CD4-positive, alpha-beta T cell treated with Interleukin-12 subunit alpha and Interleukin-12 subunit beta, for 1 hour (primary cell): ENCODE measurements at regions not wholly inside any gene's neighbourhood (a gene's known extent, or its start where the extent isn't known, plus 50 kb on each side); places are given as distances from the start of the nearest gene placed in this dataset.
"Not testable (repeated sequence)": the region's sequence is repeated elsewhere in the genome, so short reads cannot be mapped to it uniquely, and the experiment has no call there.

Source experiments
- DNase-seq: peaks from one replicate; pipeline ENCODE4 v3.0.0-alpha.2; 2020

DNA sequence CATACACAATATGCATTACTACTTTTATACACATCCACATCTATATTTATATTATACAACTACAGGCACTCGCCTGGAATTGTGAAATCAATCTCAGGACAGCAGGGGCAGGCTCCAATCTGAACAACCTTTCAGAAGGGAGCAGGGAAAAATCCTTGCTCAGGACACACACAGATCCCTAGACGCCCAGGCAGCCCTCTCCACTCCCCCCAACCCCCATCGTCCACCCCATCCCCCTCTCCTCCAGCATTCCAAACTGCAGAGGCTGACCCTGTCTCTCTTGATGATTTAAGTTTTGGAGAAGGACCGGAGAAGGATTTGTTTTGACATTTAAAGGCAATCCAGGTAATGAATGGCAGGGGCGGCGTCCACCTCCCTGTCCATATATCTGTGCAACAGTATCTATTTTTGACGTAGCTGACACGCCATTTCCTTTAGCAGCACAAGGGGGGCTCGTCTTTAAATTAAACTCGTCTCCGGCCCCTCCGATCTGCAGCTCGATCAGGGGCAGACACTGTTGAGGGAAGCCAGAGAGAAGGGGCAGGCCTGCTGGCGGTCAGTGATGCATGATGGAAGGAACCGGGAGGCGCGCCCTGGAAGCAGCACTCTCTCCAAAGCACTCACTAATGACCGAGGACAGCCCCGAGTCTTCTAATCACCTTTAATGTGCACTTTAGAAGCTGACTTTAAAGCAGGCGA lies 95.0 kb upstream of the TBX5 start:
- no peak for DNase-seq

DNA sequence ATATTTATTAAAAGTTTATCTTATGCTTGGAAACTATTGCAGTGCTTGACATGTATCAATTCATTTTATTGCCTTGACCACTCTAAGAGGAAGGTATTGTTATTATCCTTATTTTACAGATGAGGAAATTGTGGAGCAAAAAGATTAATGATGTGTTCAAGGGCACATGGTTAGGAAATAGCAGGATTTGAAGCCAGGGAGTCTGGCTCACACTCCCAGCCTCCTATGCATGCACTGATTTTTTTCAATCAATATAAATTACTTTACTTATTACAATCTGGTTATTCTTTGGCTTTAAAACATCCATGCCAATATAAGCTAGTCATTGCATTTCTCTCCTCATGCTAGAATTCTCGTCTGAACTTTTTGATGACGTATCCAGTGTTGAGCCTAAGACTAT lies 94.2 kb upstream of the TBX5 start:
- DNase-seq, result no peak

DNA sequence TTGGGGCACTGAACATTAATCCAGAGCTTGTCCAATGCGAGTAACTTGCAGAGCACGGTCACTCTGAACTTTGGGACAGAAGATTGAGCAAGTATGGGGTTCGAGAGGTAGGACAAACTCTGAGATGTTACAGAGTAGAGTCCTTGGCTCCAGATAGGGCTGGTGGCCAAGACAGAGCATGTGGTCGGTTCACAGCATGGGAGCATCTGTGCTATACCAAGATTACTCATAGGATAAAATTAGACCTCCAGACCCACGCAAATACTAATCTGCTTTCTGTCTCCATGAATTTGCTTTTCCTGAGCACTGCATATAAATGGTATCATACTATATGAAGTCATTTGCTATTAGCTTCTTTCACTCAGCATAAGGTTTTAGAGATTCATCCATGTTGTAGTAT lies 93.4 kb upstream of the TBX5 start:
- no peak for DNase-seq

DNA sequence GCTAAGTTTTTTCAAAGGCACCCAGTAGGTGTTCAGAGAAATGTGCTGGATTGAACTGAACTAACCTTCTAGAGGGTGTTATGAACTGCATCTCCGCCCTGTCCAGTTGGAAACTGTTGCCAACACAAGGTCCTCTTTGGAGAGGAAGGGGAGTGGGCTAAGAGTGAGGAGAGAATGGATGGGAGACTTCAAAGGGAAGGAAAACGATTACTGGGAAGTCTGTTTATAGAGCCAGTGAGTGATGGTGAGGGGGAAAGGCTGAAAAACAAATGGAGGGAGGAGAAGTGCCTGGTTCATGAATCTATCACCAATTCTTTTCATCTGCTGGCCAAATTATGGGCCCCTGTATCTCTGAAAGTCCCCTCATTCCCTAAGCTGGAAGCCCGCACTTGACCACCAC lies 86.0 kb upstream of the TBX5 start:
- DNase-seq, result no peak

DNA sequence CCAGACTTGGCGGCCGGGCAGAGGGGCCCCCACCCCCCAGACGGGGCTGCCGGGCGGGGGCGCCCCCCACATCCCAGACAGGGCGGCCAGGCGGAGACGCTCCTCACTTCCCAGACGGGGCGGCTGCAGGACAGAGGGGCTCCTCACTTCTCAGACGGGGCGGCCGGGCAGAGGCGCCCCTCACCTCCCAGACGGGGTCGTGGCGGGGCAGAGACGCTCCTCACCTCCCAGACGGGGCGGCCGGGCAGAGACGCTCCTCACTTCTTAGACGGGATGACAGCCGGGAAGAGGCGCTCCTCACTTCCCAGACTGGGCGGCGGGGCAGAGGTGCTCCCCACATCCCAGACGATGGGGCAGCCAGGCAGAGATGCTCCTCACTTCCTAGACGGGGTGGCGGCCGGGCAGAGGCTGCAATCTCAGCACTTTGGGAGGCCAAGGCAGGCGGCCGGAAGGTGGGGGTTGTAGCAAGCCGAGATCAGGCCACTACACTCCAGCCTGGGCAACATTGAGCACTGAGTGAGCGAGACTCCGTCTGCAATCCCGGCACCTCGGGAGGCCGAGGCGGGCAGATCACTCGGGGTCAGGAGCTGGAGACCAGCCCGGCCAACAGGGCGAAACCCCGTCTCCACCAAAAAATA lies 79.0 kb upstream of the TBX5 start:
- DNase-seq, result not testable (repeated sequence)

DNA sequence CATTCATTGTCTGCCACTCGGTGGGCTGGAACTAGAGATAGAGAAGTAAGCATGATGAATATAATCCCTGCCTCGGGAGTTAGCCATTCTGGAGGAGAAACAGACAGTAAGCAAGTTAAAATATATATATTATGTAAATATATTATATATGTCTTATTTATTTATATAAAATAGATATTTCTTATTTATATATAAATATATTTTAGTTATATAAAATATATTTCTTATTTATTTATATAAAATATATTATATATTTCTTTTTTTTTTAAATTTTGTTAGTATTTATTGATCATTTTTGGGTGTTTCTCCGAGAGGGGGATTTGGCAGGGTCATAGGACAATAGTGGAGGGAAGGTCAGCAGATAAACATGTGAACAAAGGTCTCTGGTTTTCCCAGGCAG lies 78.1 kb upstream of the TBX5 start:
- no peak for DNase-seq

DNA sequence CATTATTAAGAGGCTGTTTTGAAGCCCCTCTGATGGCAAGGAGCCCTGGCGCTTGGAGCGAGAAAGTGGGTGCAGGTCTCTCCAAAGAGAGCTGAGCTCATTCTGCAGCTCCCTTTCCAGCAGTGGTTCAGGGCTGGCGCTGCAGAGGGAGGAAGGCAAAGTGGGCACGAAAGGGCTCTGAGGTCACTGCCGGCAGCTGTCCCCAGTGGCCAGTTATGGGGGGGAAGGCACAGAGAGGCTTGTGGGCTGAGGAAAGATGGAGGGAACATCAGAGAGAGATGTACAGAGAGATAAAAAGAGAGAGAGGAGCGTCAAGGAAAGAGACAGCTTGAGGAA lies 75.2 kb upstream of the TBX5 start:
- no peak for DNase-seq

DNA sequence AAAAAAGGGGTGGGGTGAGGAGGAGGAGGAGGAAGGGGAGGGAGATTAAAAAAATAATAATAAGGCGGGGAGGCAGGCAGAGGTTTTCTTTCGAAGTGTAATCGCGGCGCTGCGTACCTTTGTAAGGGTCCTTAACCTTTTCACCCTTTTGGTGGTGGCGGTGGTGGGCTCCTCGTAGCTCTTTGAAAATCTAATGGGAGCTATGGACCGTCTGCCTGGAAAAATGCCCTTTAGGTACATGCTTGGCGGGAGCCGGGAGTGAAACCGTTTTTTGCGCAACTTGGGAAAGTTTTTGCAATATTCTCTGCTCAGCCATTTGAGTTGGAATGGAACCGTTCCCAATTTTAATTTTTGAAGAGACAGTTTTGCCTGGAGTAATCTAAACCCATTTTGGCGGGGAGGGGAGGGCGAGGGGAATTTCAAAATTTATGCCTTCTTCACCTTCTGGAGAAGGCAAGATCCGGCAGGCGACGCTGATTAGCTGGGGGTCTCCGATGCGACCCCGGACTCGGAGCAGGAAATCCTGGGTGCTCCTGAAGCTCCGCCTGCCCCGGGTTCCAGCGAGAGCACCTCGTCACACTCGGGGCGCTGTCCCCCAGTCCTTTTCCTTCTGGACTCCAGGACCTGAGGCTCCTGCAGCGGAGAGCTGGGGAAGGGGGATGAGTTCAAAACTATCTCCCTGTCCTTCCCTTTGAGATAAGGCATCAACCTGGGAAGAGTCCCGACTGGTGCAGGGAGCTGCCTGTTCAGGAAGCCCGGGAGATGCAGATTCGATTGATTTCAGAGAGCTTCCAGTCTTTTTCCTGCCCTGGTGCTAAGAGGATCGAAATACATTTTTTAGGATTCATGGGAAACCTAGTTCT lies 74.6 kb upstream of the TBX5 start:
- no peak for DNase-seq

DNA sequence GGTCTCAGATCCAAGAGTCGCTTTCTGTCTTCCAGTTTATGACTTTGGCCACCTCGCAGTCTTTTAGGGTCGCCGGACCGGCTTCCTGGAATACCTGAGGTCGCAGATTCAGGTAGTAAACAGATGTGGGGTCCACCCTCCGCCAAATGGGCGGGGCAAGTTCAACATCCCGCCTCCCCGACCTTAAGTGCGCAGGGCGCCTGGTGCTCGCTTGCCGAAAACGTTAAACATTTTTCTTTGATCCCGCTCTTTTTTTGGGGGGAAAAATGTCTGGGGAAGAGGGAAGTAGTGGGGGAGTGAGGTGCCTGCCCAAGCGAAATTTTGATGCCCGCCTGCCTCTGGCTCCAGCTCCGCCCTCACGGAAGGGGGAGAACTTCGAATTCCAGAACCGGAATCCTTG lies 73.9 kb upstream of the TBX5 start:
- DNase-seq, result no peak

DNA sequence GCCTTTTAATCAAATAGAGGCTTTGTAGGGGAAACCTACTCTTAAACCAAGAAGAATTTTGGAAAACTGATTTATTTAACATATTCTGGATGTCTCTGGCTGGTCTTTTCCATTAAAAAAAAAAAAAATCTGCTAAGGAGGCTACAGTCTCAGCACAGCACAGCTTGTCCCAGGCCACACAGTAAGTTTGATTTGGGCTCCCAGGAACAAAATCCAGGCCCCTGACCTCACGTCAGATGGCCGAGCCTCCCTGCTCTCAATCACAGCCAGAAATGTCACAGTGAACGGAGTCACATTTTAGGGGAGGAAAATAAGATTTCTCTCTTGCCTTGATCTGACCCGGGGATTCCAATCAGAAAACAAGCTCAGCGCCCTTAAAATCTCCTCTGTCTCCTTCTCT lies 72.9 kb upstream of the TBX5 start:
- DNase-seq, result no peak

DNA sequence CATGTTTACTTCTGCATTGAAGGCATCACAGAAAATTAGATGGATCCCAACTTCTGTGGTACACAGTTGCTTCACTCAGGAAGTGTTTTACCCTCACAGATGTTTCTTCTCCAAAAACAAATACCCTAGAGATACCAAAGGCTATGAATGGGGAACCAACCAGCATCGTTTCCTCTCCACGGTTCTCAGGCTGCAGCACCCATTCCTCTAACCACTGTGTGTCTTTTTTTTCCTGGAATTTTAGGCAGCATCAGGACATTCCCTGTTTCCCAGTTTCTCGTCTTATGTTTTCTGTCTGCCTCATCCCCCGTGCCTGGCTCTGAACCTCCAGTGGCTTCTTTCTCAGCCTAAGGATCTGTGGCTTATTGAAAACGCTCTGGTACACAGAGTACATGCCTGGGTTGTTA lies 72.0 kb upstream of the TBX5 start:
- no peak for DNase-seq

DNA sequence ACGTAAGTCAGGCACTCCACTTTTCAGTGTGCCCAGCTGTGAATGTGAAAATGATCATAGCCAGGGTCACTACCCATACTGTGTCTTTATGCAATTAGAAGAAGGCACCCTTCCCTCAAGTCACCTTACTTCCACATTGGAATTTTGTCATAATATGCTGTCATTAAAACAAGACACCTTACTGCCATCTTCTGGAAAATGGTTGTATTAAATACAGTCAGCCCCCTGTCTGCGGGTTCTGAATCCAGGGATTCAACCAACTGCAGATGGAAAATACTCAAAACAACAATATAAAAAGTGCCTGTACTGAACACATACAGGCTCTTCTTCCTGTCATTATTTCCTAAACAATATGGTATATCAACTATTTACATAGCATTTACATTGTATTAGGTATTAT lies 70.2 kb upstream of the TBX5 start:
- DNase-seq, result no peak

DNA sequence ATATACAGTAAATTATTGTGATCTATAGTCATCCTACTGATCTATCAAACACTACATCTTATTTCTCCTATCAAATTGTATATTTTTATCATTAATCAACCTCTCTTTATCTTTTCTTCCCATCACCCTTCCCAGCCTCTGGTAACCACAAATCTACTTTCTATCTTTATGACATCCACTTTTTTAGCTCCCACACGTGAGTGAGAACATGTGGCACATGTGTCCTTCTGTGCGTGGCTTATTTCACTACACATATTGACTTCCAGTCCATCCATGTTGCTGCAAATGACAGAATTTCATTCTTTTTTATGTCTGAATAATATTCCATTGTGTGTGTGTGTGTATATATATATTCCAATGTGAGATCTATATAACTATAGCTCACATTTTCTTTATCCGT lies 67.8 kb upstream of the TBX5 start:
- no peak for DNase-seq

DNA sequence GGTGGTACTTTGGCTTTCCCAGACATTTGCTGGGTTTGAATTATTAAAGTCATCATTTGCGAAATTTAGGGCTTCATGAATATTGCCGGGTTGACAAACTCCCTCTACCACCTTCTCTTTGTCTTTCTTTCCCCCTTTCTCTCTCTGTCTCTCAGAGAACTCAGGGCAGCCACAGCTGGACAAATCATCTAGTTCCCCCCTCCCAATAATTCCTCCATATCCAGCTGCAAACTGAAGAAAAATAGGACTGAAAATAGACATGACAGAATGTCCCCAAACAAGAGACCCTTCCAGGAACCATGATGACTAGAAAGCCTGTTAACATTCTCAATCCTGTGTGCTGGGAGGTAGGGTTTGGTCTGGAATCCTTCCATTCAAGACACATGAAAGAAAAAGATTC lies 67.1 kb upstream of the TBX5 start:
- DNase-seq, result no peak

DNA sequence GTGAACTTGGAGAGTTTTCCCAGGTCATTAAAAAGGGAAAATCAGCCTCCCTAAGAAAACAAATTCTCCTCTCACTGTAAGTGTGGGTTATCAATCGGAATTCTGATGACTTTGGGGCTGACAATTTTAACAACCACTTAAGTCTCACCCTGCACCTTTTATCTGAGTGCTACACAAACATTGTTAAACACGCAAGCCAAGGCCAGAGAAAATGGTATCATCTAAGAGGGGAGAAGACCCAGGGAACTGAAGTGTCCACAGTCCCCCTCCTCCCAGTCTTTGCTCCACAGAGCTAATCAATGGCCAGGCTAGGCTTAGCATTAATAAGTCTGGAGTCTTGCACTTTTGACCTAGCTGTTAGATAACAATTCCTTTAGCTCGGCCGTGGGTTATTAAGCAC lies 51.7 kb upstream of the TBX5 start:
- no peak for DNase-seq
